ENCODE measurements at regions not wholly inside any gene's neighbourhood (a gene's known extent, or its start where the extent isn't known, plus 50 kb on each side); places are given as distances from the start of the nearest gene placed in this dataset.

DNA sequence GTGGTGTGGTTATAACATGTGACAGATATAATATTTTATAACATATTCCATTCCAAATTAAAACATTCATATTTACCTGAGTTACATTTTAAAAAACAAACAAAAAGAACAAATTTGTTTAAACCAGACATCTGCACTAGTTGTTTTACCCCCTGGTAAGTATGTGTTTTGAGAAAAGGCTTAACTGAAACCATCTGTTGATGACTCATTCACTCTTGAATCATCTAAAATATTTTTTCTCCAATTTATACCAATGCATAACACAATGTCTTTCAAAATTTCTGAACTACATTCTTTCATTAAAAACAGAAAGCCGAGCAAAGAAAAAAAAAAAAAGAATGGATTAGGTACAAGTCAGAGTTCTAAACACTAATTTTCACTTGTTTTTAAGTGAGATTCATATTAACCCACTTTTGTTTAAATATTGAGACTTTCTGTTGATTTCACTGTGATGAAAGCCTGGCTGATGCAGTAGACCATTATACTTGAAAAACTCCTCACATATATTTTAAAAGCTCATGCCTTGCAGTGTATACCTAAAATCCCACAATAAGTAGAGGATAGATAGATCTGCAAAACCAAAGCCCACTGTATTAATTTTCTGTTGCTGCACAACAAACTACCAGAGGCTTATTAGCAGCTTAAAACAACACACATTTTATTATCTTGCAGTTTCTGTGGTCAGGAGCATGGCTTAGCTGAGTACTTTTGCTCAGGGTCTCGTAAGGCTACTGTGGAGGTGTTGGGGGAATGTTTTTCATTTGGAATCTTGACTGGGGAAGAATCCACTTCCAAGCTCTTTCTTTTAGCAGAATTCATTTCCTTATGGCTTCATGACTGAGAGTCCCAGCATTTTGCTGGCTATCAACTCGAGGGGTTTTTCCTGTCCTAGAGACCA, 221.5 kb downstream of the PCDH18 start:
- FAIRE-seq: peak; percentile 99

DNA sequence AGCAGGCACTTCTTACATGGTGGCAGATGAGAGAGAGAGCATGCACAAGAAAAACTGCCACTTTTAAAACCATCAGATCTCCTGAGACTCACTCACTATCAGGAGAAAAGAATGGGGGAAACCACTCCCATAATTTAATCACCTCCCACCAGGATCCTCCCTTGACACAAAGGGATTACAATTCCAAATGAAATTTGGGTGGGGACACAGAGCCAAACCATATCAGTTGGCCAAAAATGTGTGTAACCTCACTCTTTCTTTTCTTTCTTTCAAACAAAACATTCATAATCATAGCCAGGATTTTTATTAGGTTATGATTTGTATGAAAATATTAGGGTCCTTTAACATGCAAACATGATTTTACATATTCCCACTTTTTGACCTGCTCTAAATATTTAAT, 222.1 kb downstream of the PCDH18 start:
- no peak for FAIRE-seq

DNA sequence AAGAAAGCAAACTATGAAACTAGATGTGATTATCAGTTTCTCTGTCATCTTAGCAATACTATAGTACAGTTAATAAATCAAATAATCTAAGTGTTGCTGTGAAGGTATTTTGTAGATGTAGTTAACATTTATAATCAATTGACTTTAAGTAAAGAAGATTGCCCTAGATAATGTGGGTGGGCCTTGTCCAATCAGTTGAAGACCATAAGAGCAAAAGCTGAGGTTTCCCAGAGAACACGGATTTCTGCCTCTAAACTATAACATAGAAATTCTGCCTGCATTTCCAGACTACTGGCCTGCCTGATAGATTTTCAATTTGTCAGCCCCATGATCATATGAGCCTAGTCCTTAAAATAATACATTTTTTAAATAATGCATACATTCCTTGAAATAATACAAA, 222.9 kb downstream of the PCDH18 start:
- no peak for FAIRE-seq

DNA sequence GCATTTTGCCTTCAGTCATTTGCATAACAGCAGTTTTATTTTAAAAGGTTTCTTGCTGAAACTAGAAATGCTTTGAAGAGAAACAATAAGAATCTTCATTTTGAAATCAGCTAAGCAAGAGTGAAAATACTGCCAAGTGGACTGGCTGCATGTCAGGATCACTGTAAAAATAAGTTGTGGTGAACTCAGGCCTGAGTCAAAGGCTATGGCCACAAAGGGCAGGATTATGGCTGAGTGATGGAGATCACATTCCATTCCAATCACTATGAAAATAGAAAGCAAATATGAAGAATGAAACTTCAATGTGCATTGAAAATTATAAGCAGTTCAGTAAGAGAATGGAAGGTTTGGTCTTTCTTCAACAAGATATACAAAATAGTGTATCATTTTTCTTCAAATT, 224.5 kb downstream of the PCDH18 start:
- peak; percentile 21 for FAIRE-seq

DNA sequence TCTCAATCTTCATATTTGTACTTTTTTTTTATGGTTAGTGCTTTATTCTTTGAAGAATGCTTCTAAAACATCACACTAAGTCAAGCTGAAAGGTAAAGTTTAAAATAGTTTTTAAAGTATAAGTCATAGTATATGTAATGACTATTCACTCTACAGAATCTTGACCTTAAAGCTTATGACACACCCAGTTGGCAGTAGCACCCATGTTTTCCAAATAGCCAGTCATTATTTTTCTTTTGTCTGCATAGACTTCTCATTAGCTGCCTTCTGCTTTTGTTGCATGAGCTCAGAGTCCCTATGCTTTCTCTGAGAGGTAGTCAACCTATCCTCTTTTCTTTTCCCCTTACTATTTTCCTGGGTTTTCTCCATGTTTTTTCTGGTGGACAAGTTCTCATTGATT, 231.5 kb downstream of the PCDH18 start:
- no peak for FAIRE-seq

DNA sequence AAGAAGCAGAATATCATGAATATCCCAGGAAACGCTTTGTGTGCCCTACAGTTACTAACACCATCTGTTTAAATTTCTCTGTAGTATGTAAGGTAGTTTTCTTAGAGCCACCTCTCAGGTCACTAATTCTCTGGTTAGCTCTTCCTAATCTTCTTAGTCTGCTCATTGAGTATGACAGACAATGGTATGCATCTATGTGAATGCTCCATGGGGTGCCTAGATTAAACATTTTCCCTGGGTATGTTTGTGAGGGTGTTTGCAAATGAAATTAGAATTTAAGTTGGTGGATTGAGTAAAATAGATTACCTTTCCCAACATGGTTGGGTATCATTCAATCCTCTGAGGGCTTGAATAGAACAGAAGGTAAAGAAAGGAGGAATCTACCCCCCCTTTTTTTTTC, 233.0 kb downstream of the PCDH18 start:
- no peak for FAIRE-seq

DNA sequence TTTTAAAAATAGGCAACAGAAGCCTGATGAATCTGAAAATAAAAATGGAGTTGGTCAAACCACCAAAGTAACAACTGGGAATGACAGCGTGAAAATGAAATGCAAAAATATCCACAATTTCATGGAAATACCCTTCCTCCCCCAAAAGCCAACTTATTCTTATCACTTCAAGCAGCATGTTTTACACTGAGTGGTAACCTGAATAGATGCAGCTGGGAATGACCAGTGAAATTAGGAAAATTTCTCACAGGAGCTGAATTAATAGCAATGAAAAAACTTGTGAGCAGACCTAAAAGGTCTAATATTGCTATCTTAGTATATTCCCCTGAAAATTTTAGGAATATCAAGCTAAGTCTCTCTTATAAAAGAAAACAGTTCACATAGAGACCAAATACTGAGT, 239.0 kb downstream of the PCDH18 start:
- FAIRE-seq: no peak

DNA sequence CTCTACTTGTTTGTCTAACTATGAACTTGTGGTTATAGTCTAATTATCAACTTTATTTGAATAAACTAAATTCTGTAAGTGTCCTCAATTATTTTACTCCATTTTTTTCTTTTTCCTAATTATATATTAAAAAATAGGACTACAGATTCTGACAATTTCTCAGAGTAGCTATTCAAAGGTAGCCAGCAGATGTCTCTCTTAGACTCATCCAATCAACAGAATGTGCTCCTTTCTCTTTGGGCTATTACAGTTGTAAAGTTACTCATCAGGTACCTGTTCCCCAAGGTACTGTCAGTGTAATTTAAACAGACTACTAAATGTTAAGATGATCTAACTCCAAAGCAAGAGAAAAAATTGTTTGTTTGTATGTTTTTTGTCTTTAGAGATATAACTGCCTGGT, 248.6 kb downstream of the PCDH18 start:
- peak; percentile 50 for FAIRE-seq

DNA sequence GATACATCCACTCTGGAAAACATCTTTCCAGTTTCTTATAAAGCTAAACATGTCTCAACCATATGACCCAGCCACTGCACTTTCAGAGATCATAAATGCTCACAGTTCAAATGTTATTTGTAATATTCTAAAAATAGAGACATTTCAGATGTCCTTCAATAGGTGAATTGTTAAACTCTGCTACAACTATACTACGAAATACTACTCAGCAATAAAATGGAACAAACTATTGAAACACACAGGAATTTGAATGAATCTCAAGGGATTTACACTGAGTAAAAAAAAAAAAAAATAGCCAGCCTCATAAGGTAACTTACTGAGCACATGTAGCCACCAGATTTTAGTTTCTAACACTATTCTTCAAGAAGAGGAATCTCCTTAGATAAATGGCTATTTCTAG, 253.9 kb downstream of the PCDH18 start:
- no peak for FAIRE-seq

DNA sequence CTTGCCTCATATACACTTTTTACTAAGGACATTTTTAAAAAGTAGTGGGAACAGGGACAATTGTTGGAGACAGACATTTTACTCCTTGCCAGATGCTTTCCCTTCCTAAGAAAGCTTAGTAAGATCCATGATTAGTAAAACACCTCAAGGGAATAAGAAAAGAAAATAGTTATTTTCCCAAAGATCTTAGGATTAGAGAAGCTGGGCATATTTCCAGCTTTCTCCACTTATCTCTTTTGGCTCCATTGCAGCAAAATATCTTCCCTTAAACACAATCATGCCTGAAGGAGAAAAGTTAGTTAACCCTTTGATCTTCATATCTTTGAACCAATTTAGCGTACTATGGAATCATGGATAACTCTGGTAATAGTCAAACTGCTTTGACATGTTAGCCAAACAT, 257.9 kb downstream of the PCDH18 start:
- FAIRE-seq: peak; percentile 43

DNA sequence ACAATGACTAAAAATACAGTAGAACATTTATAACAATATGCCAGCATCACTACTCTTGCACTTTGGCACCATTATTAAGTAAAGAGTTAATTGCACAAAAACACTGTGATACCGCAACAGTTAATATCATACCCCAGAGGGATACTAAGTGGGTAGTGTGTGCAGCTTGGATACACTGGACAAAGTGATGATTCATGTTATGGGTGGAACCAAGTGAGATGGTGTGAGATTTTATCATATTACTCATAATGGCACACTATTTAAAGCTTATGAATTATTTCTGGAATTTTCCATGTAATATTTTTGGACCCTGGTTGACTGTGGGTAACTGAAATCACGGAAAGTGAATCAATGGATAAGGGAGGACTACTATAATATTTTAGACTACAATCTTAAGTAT, 265.3 kb downstream of the PCDH18 start:
- FAIRE-seq: no peak

DNA sequence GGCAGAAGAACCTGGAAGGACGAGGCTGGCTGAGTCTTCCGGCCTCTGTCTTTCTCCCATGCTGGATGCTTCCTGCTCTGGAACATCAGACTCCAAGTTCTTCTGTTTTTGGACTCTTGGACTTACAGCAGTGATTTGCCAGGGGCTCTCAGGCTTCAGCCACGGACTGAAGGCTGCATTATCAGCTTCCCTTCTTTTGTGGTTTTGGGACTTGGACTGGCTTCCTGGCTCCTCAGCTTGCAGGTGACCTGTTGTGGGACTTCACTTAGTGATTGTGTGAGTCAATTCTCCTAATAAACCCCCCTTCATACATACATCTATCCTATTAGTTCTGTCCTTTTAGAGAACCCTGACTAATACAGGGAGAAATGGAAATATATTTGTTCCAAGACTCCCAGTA, 265.8 kb downstream of the PCDH18 start:
- no peak for FAIRE-seq

DNA sequence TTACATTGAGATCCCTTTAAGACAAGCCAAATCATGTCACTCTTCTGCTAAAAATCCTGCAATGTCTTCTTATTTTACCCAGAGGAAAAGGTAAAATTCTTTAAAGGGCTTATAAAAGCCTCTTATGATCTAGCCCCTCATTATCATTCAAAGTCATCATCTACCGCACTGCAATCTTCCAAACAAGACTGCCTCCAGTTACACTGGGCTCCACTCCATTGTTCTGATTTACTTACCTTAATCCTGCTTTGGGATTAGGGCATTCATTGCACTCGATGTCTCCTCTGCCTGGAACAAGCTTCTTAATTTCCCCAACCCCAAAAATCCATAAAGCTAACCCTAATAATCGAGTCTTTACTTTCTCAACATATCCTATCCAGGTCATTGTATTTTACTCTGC, 269.1 kb downstream of the PCDH18 start:
- FAIRE-seq: no peak

DNA sequence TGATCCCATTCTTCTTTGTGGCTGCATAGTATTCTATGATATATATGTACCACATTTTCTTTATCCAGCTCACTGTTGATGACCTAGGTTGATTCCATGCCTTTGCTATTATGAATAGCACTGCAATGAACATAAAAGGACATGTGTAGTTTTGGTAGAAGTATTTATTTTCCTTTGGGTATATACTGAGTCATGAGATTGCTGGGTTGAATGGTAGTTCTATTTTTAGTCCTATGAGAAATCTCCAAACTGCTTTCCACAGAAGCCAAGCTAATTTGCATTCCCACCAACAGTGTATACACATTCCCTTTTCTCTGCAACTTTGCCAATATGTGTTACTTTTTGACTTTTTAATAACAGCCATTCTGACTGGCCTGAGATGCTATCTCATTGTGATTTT, 278.3 kb downstream of the PCDH18 start:
- FAIRE-seq: no peak

DNA sequence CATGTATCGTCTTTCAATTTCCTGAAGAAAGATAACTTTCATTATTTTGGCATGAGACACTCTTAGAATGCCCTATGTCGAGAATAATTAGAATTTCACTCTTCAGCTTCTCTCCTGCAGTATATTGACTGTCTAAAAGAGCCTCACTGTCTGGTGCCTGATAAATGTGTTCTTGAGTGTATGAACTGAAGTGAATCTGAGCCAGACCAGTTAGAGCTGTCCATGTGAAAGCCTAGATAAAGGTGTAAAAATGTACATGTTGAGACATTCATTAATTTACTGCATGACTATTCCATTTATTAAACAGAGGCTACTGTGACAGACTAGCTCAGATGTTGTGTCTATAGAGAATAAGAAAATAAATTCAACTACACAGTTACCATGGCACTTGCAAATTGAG, 283.2 kb downstream of the PCDH18 start:
- no peak for FAIRE-seq

DNA sequence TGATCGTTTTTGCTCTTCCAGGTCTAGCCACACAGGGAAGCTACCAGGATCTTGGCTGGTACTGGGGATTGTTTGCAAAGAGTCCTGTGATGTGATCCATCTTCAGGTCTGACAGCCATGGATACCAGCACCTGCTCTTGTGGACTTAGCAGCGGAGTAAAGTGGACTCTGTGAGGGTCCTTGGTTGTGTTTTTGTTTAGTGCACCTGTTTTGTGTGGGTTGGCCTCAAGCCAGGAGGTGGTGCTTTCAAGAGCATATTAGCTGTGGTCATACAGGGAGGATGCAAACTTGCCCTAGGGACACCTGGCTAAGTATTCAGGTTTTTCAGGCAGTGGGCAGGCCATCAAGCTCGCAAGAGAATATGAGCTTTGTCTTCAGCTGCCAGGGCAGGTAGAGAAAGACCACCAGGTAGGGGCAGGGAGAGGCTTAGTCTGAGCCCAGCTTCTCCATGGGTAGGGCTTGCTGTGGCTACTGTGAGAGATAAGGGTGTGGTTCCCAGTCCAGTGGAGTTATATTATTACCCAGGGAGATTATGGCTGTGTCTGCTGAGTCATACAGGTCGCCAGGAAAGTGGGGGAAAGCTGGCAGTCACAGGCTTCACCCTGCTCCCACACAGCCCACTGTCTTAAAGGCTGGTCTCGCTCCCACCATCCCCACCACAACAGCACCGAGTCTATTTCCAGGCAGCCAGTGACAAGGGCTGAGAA, 293.7 kb downstream of the PCDH18 start:
- no peak for FAIRE-seq

DNA sequence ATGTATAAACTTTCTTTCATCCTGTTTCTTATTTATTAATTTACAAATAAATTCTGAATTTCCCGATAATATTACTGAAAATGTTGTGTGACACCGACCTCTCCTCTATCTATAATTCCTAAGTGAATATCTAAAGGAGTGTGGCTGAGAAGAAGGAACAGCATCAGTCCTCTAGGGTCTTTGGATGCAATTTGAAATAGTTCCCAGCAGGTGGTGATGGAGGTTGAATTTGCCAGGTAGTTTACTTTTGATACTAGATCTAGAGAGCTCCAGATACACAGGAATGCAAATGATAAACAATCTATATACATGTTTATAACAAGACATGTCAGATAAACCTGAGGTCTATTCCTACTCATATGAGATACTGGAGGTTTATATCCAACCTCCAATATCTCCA, 305.4 kb downstream of the PCDH18 start:
- no peak for FAIRE-seq

DNA sequence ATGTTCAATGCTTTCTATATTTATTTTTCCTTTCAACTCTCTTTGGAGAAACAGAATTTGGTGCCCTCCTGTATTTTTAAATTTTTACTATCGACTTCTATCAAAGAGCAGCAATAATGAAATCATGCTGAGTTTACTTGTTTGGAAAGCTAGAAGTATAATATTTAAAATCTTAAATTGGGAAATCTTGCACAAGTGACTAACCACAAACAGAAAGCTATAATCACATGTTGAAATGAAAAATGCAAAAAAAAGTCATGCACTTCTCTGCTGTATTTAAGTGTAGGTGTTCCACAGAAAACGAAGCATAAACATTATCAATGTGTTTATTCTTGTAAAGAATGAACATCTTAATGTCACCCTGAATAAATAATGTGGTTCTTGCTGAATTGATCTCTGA, 306.1 kb downstream of the PCDH18 start:
- peak; percentile 4 for FAIRE-seq

DNA sequence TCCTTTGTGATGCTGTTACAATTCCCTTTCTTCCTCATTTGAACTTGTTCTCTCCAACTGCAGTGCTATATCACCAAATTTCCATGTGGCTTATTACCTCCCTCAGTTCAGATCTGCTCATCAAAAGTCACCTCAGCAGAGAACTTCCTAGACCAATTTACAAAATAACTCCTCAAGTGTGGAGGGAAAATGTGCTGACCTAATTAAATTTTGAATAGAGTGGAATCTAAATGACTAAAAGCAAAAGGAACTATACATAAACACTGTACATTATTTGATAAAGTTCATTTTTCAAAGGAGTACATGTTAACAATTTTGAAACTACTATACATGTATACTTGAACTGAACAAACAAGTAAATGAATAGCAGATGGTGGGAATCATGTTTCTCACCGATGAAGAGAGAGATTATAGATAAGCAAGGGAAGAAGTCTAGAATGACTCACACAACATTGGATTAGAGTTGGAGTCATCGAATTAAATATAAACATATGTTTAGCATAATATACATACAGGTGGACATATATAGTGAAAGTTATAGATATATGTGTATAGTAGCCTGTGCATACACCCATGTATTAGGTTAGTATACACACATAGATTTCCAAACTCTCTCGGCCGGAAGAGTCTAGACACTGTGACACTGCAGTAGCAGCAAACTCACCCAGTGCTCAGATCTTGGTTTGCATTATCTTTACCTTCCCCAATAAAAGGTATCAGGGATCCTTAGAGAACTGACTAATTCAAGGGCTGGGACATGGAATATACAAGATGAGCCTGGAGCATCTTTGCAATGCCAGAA, 318.7 kb downstream of the PCDH18 start:
- FAIRE-seq: no peak

DNA sequence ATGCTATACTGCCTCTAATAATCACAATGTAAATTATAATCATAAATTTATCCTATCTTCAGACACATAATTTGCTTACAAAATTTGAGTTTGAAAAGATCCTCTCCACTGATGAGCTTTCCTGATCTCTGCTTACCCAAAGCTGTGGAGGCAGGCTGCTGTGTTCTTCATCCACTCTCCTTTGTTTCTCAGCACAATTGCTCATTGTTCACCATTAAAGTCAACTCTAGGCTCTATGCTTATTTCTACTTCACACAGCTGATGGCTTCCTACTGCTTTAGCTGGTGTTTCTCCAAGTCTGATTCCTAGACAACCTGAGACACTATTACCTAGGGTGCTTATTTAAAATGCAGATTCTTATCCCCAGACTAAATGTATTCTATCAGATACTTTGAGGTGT, 319.7 kb downstream of the PCDH18 start:
- FAIRE-seq: no peak

DNA sequence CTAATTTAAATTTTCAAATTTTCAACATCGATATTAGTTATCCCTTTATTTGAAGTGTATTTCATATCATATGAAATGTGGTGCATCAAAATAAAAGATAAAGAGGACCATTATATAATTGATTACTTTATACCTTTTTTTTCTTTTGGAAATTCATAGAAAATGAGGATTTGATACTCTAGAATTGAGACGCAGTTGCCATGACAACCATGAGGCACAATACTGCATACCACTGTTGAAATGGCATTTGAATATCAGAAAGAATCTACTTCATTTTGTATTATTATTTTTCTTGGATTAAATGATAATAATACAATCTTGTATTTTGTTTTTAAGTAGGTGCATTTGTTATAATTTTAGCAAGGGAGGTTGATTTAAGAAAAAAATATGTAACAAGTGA, 323.1 kb downstream of the PCDH18 start:
- FAIRE-seq: peak; percentile 23

DNA sequence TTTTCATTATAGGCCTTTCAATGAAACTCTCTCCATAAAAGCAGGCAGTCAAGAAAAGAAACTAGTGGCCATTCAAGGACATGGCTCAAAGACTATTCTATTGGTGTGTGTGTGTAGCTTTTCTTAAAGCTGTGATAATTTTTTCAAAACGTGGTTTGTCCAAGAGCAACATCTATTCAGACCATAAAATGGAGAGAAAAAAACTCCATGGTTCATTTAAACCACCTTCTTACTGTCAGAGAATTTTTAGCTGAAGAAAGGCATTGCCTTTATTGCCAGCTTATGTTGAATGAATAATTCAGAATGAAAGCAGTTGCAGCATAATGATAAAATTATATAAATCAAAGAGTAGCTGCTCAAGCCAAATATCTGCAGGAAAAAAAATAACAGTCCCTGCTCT, 325.5 kb downstream of the PCDH18 start:
- FAIRE-seq: no peak

DNA sequence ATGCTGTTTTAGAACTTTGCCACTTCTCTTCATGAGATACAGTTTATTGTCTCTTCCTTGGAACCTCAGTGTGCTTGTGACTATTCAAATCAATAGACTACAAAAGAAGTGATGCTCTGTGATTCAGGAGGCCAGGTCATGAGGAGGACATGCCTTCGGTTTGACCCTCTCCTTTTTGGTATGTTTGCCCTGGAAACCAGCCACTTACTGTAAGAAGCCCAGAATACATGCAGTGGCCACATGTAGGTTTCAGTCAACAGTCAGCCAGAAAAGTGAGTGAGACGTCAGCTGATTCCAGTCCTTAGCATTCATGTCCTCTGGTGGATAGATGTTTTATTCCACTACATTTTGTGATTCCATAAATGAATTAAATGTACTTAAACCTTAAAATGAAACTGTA, 328.7 kb downstream of the PCDH18 start:
- no peak for FAIRE-seq

DNA sequence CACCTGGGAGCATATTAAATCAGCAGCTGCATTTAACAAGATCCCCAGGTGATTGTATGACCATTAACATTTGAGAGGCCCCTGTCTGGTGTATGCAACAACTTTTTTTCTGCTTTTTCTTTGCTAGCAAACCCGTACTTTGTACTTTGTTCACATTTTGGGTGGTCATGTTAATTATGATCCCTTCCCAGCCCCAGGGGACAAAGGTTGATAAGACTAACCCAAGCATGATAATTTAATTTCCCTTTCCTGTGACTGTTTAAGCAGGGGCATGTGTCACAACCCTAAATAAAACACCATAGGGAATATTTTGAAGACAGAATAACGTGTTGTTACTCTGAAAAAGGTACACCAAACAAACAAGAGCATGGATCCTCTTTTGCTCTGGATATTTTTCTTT, 332.0 kb downstream of the PCDH18 start:
- no peak for FAIRE-seq
